HG03520 (cell line): ENCODE measurements at regions not wholly inside any gene's neighbourhood (a gene's known extent, or its start where the extent isn't known, plus 50 kb on each side); places are given as distances from the start of the nearest gene placed in this dataset.
"Not testable (repeated sequence)": the region's sequence is repeated elsewhere in the genome, so short reads cannot be mapped to it uniquely, and the experiment has no call there.

Experiments
- ATAC-seq: cut with Tn5 transposase; IDR thresholded peaks from one replicate; pipeline ENCODE4 v1.9.1; 2021; ENCODE audit warnings: mild to moderate bottlenecking, moderate library complexity; ENCODE audit not compliant: unreplicated experiment

DNA sequence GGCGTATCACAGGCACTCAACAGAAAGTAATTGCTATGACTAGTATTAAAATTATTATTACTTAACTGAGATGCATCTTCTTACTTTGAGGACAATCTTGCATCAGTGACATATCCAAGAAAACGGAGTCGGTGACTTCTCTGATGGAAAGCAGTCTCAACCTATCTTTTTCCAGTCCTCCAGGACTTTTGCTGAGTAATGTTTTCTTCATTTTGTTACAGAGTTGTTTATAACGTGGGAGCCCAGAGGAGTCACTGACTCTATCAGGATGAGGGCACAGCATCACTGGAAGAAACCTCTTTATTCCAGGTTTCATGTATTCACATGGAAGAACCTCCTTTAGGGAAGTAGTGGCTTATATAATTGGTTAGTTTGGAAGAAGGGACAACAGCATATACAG, 51.5 kb upstream of the MELK start:
- no peak for ATAC-seq

DNA sequence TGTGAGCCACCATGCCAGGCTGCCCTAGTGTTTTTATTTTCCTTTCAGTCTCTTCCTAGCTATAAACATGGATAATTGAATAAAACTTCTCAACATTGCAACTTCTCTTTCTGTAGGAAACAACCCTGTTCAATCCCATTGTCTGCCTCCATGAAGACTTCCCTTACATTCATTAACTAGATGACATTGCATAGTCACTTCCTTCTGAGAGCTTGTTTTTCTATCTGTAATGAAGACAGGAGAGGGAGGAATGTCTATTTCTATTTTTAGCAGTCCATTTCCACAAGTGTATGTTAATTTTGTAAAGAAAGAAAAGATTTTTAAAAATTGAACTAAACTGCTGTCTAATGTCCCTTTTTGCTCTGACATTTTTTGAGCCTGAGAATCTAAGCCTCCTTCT, 55.6 kb upstream of the MELK start:
- ATAC-seq, result no peak

DNA sequence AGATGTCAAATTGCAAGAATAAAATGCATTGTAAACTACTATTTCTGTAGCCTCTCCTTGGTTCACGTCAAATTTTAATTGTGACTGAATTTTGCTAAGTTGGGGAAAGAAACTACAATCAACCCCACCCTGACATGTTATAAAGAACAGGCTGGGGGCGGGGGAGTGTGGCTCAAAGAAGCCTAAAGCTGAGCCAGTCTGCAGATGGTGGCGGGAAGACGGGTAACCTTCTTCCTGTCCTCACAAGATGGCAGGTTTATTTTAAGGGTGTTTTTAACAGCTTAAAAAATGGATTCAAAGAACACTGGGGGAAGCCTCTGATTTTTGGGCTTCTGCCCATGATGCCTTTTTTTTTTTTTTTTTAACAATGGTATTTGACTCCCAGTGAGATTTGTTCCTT, 68.5 kb upstream of the MELK start:
- no peak for ATAC-seq

DNA sequence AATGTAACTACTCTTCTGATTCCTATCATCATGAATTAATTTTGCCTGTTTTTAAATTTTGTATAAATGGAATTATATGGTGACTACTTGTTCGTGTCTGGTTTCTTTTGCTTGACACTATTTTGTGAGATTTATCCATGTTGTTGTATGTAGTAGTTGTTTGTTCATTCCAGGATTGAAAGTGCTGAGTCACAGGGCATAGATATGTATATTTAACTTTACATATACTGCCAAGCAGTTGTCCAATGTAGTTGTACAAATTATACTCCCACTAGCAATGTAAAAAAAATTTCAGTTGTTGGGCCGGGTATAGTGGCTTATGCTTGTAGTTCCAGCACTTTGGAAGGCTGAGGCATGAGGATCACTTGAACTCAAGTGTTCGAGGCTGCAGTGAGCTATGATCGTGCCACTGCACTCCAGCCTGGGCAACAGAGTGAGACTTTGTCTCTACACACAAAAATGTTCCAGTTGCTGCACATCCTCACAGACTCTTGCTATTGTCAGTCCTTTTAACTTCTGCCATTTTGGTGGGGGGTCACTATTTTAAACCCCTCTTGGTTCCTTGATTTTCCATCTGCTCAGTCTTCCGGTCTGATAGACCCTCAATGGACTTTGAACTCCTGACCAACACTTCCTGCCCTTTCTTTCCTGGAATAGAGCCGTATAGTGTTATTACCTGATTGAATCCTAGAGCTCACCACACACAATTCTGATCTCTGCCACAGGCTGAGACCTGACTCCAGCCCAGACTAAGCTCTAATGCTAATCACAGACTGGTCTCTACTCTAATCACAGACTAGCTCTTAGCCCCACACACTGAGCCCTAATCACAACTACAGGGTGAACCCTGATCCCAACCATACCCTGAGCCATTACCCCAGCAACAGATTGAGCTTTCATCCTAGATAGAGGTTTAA, 69.3 kb upstream of the MELK start:
- ATAC-seq, result no peak

DNA sequence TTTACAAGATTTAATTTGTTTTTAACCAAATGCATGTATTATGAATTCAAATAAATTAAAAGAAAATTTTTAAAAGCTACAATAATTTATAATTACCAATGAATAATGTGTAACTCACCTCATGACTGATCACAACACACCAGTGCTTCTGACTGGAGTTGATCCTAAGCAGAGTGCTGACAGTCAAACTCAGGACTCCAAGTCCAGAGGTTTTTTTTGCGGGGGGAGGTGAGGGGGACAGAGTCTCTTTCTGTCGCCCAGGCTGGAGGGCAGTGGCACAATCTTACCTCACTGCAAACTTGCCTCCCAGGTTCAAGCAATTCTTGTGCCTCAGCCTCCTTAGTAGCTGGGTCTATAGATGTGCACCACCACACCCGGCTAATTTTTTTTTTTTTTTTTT, 71.0 kb upstream of the MELK start:
- no peak for ATAC-seq

DNA sequence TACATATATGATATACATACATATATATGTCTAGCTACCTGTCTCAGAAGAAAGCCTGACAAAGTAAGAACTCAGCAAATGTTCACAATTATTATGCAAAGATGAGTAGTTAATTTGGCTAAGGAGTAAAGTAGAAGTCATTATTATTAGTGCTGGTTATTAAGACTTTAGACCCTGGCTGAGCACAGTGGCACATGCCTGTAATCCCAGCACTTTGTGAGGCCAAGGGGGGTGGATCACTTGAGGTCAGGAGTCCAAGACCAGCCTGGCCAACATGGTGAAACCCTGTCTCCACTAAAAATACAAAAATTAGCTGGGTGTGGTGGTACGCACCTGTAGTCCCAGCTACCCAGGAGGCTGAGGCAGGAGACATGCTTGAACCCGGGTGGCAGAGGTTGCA, 71.8 kb upstream of the MELK start:
- not testable (repeated sequence) for ATAC-seq

DNA sequence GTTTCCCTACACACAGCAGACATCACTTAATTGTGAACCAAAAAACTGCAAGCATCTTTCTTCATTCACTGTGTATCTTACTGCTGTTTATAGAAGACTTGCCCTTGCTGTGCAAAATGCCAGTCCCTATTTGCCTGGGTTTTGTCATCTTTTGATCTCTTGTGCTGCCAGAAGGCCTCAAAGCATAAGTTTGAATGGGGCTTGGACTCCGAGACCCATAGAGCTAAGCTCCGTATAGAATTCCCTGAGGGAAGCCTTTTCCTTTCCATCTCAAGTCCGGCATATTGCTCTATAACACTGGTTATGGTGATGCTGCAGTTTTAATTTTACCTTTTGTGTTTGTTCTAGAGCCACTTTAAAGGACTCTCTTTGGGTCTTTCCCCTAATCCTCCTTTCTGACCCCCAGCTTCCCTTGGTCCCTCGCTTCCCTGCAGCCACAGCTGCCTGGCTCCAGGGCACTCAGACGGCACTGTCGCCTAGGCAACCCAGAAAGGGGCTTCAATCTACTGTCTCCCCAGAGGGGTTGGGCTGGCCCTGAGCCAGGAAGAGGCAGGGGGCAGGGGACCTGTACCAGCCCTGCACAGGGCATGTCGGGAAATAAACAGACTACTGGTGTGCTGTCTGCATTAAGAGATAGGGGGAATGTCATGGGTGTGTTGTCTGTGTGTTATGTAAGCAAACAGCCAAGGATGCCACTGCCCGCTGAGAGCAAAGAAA, 73.4 kb upstream of the MELK start:
- no peak for ATAC-seq

DNA sequence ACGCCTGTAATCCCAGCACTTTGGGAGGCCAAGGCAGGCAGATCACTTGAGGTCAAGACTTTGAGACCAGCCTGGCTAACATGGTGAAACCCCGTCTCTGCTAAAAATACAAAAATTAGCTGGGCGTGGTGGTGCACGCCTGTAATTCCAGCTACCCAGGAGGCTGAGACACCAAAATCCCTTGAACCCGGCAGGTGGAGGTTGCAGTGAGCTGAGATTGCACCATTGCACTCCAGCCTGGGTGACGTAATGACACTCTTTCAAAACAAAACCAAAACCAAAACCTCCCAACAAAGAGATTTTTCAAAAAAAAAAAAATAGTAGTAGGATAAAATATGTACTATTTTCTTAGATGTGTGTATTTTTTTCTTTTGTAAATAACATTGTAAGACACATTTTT, 79.1 kb upstream of the MELK start:
- not testable (repeated sequence) for ATAC-seq

DNA sequence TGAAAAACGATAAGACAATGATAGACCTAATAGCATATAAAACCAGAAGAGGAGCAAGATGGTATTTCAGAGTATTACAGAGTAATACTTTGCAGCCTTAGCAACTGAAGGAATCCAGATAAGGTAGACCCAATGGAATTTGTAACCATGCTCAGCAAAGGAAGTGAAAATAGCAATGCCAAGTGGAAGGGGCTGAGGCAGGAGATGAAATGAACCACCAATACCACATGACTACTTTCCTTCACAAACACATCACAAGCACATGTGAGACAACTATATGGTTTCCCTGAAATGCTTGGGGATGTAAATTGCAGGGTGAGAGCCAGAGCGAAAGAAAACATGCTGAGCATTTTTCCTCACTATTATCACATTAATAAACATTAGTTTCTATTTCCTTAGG, 79.8 kb upstream of the MELK start:
- ATAC-seq, result no peak

DNA sequence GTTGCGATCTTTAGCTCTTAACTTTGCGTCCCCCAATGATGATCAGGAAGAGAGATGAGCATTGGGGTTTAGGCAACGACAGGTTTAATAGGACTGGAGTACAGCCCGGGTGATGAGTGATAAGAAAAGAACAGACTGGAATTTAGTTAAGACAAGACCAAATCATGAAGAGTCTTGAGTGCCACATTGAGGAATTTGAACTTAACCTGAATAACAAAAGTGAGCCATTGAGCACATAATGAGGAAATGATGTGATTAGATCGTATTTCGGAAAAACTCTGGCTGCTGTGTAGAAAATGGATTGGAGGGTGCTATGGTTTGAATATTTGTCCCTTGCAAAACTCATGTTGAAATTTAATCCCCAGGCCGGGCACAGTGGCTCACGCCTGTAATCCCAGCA, 83.2 kb upstream of the MELK start:
- ATAC-seq, result no peak

DNA sequence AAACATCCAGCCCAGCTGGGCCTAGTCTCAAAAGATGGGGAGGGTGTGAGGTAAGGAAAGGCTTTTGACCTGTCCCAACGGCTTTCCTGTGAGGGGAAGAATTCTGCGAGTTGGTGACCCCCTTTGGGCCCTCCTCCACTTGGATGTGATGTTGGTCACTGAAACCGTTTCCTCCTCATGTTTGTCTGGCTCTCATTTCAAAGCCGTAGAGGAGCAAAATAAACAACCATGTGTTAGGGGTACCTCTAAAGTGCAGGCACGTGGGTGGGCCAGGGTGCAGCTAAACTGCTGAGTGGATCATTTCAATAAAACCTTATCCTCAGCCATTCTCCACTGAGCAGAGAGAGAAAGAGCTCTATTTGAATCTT, 84.3 kb upstream of the MELK start:
- ATAC-seq, result no peak

DNA sequence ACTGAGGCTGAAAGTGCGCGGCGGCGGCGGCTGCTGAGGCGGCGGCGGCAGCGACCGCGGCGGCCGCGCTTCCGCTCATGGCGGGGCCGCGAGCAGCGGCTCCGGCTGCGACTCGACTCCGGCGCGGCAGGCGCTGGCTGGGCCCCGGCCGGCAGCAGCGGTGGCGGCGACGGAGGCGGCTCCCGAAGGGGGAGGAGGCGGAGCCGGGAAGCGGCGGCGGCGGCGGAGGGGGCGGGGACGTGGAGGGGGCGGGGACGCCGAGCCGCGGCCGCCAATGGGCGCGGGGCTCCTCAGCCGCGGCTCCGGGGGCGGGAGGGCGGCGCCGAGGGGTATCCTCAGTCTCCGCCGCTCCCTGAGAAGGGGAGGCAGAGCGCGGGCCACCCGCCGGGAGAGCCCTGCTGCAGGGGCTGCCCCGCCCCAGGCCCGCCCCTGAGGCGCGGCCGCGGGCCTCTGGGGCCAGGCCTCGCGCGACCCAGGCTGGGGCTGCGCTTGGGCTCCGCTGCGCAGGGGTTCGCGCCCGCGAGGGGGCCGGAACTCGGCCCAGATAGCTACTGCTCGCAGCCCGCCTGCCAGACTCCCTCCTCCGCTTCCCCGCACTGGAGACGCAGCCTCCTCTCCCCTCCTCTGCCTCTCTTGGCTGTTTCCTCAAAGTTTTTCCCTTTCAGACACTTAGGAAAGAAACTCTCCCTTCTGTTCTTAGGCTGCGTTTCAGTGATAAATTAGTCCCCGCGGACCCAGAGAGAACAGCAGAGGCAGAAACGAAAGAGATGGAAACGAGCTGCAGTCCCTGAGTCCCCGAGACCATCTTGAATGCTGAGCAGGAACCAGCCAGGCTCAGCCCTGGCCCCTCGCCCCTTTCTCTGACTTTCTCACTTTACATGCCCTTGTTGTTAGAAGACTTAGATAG, 85.0 kb upstream of the MELK start:
- peak; percentile 83 for ATAC-seq

DNA sequence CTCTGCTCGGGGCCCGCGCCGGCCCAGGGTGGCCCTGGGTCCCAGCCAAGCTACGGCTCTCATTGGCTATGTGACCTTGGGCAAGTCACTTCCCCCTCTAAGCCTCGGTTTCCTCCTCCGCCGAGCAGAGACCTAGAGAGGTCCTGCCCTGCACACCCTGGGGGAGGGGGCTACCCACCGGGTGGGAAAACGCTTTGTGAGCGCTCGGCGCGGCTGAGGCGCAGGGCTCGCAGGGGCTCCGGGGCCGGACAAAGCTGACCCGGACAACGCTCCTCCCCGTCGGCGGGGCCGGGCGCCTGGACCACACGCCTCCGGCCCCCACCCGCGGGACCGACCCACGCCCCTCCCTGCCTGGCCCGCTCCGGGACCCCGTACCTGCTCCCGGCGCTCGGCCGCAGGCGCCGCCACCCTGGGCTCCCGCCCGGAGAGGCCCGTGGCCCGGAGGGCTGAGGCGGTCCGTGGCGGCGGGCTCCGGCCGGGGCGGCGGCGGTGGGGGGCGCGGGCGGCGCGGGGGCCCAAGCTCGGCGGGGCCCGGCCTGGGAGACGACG, 85.7 kb upstream of the MELK start:
- ATAC-seq, result peak; percentile 38

DNA sequence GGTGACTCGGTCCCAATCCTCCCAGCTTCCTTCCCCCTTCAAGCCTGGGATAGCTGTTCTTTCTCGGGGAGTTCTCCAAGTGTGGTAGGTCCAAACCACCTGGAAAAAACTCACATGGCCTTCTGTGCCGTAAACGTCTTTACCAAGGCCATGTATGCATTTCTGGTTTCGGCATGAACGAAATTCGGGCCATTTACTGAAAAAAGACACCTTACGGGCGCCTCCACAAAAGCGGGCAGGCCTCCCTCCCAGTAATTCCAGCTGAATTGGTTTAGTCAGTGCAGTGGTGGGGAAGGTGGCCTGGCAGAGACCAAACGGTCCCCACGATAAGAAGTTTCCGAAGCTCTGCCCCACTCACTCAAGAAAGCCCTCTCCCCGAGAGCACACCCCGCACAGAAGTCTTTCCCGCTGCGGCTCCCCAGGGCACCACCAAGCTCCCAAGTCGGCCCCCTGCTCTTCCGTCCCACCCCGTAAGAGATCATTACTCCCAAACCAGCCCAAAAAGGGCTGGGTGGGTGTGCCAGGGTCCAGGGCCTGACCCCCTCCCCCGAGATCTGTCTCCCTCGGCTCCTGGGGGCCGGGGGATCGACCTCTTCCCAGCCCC, 86.3 kb upstream of the MELK start:
- no peak for ATAC-seq

DNA sequence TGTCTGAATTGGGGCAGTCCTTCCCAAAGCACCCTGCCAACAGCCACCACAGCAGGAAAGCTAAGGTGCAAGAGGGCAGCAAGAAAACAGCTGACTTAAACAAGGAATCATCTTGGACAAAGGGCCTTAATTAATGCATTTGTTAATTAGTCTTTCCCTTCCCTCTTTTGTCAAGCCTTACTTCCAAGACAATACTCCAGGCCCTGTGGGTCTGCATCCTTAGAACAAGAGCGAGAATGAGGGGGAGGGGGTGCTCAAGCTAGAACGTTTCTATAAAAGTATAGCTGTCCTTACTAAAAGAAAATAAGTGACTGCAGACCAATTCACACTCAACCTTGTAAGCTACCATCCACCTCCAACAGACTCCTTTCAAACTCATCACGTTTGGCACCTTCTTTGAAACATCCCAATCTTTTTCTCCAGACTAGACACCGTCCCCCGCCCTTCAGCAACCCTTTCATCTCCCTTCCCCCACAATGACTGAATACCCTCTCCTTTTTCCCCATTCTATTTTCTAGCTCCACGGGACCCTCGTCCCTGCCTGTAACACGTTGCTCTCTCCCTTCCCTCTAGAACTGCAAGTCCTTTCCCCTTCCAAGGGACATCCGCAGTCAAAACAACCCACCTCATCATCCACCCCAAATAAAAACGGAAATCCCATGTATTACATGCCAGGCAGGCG, 85.7 kb upstream of the RNF38 start:
- ATAC-seq, result no peak

DNA sequence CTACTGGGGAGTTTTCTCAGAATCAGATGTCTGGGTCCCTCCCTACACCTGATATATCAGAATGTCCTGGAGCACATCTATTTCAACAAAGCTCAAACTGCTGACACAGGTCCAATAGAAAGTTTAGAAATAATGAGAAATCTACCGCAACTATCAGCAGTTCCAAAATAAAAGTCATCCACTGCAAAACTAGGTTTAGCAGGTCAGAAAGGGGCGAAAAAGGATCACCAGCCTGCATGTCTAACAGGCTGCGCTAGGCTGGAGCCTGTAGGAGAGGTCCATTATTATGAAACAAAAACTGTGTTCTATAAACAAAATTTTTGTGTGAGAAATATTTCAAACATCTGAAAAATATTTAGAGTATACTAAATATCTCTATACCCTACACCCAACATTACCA, 84.1 kb upstream of the RNF38 start:
- no peak for ATAC-seq

DNA sequence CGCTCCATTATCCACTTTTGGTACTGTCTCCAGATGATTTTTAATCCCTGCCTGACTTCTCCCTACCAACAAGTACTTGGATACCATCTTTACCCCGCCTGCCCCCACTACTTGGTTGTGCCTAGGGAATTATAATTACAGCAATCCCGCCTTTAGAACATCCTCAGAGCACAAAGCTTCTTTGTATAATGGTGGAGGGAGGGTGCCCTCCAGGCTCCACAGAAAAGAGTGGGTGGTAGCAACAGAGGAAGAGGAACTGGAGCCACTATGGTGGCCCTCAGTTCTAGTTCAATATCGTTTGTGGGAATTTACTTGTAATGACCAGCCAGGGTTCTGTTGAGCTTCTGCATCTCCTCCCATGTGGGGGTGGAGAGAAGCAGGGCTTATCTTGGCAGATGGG, 79.0 kb upstream of the RNF38 start:
- no peak for ATAC-seq

DNA sequence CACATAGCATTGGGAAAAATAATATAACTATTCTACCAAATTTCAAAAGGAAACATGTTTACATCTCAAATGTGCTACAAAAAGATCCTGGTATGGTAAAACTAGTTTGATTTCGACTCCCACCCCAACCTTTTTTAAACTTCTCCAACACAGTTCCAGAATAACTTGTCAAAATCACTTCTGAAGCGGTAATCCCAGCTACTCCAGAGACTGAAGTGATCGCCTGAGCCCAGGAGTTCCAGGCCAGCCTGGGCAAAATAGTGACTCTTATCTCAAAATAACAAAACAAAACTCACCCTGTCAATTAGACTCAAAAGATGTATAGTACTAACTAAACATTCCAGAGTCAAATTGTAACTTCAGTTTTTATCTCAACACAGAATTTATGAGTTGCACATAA, 71.3 kb upstream of the RNF38 start:
- no peak for ATAC-seq

DNA sequence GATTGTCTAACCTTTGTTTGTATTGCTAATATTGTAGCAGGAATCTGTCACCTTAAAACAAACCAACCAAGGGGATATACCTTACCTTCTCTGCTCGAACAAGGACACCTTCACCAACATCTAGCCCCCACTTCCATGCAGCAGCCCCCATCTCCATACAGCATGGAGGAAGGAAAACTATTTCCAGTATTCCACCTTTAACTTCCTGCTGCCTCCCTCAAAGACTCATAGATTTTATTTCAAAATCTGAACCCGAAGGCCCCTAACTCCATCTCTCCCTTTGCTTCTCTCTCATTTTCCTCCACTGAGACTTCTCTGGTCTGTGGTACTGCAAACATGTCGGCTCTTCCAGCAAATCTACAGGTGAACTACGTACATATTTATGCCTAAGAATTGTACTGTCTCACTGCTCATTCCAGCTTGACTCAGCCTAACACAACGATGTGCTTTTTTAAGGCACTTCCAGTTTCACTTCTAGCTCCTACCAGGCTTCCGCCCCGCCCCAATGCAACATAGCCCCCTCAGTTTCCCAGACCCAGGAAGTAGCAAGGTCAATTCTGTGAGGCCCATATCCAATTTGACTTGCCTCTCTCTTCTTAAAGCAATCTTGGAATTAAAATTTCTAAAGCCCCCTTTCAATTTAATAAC, 70.7 kb upstream of the RNF38 start:
- peak; percentile 90 for ATAC-seq

DNA sequence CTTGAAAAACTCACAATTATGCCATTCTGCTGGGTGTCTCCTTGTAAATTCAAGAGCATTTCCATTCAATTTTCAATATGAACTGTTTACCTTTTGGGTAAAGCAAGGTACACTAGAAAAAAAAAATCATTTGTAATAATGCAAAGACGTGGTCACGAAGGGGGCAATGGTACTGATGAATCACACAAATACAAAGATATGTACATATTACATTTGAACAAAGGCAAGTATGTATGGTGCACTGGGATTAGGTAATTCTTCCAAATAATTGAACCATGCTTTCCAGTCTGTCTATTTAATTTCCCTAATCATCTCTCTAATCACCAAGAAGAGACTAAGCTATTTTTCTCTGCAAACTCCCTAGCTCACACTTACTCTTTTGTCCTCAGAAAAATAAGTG, 63.4 kb upstream of the RNF38 start:
- no peak for ATAC-seq
